ENCODE measurements at regions not wholly inside any gene's neighbourhood (a gene's known extent, or its start where the extent isn't known, plus 50 kb on each side); places are given as distances from the start of the nearest gene placed in this dataset.
"Not testable (repeated sequence)": the region's sequence is repeated elsewhere in the genome, so short reads cannot be mapped to it uniquely, and the experiment has no call there.

DNA sequence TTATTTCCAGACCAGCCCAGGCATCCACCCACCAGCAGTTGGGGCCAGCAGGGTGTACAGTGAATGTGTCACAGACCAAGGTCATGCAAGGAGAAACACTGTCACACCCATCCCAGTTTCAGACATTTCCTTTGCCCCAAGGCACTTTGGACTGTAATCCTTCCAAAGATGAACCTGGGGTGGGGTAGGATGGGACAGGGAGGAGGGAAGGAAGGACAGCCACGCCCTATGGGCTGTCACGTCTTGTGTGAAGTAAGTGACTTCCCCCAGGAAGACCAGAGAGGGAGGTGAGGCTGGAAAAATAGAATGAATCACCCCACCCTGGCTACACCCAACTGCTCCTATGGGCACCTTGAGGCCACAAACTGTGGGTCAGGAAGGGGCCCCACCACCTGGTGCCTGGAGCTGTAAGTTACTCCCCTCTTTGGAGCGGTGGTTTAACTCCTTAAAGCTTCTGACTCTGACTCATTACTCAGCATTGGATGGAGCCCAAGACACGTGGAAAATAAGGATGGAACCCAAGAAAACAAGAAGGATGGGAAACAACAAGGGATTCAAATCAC is 349.9 kb upstream of the KLF3 start:
- DNase-seq, result no peak

DNA sequence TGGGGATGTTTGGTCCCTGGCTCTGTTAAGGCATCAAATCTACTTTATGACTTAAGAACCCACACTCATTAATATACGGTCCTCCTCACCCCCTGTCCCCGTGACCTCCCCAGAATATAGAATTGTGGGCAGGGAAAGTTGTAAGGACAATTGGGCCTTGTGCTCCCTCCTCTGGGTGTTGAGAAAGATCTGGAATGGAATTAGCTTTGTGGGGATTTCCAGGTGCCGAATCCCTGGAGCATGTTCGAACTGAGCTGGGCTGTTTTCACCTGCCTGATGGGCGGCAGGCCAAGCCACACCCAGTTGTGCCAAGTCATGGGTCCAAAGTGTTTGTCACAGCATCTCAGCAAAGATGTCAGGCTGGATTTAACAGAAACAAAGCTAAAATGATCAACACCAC is 349.3 kb upstream of the KLF3 start:
- DNase-seq, result no peak

DNA sequence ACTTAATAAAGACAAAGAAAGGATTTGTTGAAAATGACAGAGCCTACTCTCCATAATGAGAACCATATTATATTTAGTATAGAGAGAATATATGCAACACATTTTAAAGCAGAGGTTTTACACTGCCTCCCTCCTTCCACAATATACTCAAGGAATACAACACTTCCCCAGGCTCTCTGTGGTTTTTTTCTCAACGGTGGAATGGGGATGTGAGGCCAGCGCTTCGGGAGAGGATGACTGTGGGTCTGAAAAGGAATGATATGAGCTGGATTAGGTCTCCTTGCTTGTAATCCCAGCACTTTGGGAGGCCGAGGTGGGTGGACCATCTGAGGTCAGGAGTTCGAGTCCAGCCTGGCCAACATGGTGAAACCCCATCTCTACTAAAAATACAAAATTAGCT is 348.7 kb upstream of the KLF3 start:
- no peak for DNase-seq

DNA sequence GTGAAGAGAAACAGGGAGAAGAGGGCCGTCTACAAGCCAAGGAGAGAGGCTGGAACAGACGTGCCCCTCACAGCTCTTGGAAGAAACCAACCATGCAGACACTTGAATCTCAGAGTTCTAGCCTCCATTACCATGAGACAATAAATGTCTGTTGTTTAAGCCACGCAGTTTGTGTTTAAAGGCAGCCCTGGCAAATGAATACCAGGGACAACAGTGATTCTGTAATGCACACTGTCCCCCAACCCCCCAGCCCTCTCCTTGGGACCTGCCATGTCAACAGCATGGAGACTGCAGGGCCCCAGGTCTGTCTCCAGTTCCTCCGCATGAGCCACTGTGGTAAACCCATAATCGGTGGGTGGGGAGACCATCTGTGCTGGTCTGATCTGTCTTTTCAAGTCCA is 348.0 kb upstream of the KLF3 start:
- no peak for DNase-seq

DNA sequence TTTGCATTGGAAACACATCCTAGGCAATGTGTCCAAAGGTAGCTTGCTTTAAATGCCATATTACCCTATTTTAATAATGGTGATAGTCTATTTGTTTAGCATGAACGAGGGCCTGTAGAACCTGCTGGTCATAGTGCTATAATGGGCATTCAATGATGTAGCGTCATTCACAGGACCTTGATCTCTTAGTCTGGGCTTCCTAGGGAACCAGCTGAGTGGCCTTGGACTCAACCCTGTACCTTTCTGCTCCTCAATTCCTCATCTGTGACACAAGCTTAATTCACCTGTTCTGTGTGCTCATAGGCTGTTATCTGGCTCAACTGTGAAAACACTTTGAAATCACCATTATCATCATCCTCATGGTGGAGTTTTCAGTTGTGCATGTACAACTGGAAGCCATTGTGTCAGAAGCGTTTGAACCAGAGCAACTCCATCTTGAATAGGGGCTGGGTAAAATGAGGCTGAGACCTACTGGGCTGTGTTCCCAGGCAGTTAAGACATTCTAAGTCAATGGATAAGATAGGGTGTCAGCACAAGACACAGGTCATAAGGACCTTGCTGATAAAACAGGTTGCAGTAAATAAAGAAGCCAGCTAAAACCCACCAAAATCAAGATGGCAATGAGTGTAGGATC is 346.8 kb upstream of the KLF3 start:
- DNase-seq, result no peak

DNA sequence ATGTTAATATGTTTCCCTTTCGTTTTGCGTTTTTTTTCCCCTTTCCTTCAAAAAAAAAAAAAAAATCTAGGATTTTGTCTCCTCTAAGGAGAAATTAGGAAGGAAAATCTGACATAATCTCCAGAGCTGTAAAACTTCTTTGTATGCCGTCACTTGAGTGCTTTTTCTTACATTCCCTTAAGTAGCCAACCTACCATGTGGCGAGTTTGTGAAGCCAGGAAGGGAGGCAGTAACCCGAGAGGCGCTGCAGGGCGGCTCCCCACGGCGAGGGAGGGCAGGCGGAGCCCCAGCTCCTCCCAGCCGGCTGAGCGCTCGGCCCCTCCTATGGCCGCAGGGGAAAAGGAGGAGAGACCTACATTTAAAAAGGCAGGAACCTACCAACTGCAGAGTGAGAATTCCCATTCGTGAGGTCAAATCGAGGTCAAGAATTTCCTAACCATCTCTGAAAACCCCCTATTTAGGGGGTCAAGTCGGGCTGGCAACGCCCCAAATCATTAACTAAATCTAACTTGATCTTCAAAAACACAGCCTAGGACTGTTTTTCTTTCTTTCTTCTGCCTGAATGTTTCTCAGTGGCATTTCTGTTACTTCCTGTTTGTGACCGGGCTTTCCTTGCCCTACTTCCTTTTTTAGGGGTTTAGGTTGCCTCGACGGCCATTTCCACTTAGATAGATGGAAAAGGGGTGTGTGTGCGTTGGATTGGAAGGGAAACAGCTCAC is 345.1 kb upstream of the KLF3 start:
- peak; percentile 82 for DNase-seq

DNA sequence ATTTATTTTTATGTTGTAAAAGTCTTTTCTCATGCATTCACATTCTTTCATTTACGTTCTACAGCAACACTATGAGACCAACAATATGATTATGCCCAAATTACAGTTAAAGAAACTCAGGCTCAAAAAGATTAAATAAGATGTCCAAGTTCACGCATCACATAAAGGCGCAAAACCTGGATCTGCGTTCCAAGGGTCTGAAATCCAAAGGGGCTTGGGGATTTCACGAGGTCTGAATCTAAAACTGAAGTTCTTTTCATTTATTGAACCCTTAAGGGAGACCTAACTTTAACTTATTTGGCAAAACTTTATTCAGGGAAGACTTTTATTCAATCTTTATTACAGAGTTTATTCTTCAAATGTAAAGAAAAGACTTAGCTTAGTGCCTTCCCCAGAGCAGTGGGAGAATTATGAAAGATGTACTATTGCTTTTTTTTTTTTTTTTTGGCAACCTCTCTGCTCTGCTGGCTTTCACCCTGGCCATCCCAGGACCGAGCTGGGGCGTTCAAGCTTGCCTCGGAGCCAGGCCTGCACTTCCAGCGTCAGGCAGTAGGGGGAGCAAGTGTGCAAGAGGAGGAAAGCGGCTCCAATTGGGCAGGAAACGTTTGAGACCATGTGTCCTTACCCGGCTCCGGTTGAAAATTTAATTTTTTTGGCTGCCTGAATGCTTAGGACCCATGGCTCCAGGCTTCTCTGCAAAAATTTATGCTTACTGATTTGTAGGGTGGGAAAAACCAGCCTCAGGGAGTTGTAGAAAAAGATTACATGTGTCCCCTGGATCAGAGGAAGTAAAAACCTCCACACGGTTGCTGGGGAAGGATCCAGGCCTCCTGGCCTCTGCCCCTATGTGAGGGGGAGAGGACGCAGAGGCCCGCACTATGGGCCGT is 344.3 kb upstream of the KLF3 start:
- DNase-seq, result peak; percentile 92

DNA sequence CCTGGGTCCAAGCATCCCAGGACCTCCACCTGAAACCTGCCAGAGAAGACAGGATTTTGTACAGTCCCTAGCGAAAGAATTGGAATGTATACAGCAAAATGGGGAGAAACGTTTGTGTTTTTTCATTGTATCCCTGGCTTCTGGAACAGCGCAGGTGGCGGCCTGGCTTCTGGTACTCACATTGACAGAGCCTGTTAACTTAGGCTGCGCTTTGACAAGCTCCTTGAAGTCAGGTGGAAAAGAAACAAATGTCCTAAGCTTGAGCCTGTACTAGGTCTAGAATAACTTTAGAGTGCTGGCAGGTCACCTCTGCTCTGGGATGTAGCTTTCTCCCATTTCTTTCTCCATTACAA is 343.7 kb upstream of the KLF3 start:
- DNase-seq, result no peak

DNA sequence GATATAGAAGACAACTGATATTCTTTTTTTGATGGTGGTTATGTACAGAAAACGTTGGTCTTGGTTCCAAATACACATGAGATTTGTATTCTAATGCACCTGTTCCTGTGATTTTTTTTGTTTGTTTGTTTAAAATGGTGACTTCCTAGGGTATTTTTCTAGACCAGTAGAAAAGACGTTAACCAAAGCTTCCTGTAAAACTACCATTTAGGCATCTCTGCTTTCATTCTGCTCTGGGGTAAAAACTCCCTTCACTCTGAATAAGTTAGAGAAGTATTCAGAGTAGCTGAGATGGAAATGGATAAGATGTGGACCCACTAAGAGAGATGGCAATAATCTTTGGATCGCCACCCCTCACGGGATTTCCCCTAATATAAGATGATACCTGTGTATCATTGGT is 343.2 kb upstream of the KLF3 start:
- no peak for DNase-seq

DNA sequence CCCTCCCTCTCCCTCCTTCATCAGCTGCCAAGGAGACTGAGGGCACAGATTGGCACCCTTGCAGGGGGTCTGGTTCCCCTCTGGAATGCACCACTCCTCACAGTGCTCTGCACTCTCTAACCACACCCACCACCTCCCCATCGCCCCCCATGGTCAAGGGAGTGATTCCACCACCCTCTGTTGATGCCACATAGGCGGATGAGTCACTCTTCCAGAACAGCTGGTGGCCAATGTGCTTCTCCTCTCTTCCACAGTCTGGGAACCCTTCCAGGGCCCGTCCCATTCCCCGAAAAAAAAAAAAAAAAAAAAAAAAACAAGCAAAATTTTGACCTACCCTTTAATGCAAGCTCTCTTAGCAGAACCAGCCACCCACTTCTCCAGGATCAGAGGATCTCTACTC is 341.3 kb upstream of the KLF3 start:
- DNase-seq, result no peak

DNA sequence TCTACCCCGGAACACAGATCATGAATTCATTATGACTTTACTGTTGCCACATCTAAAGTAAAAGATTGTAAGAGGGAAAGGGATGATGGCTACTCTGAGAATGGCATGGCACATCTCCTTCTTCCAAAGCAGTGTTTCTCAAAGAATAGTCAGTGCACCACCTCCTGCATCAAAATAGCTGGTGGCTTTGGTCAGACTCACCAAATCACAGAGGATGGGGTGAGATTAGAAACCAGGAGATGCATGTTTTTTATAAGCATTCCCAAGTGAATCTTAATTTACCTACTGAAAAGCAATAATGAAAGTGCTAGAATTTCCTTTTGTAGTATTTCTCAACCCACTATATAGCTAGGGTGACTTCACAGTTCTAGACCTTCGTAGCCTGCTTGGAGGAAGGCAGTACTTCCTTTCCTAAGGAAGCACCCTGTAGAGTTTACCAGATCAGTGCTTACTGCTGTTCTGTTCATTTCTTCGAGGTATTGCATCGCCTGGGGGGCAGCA is 340.8 kb upstream of the KLF3 start:
- no peak for DNase-seq

DNA sequence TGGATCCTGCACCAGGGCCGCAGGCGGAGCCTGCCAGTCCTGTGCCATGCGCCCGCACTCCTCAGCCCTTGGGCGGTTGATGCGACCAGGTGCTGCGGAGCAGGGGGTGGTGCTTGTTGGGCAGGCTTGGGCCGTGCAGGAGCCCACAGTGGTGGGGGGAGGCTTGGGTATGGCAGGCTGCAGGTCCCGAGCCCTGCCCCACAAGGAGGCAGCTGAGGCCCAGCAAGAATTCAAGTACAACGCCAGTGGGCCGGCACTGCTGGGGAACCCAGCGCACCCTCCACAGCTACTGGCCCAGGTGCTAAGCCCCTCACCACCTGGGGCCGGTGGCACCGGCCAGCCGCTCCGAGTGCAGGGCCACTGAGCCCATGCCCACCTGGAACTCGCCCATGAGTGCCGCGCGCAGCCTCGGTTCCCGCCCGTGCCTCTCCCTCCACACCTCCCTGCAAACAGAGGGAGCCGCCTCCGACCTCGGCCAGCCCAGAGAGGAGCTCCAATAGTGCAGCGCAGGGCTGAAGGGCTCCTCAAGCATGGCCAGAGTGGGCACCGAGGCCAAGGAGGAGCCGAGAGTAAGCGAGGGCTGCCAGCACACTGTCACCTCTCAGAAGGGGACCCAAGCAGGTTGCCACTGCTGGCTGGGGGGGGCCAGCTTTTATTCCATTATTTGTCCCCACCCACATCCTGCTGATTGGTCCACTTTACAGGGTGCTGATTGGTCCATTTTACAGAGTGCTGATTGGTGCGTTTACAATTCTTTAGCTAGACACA is 339.0 kb upstream of the KLF3 start:
- DNase-seq, result no peak

DNA sequence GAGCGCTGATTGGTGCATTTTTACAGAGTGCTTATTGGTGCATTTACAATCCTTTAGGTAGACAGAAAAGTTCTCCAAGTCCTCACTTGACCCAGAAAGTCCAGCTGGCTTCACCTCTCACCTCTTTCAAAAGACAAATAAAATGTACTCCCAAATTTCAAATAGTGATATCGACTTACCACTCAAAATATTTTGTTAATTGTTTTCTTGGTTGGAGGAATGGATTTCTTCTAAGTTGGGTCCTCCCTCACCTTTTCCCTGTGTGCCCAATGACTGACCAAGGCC is 338.4 kb upstream of the KLF3 start:
- DNase-seq, result no peak

DNA sequence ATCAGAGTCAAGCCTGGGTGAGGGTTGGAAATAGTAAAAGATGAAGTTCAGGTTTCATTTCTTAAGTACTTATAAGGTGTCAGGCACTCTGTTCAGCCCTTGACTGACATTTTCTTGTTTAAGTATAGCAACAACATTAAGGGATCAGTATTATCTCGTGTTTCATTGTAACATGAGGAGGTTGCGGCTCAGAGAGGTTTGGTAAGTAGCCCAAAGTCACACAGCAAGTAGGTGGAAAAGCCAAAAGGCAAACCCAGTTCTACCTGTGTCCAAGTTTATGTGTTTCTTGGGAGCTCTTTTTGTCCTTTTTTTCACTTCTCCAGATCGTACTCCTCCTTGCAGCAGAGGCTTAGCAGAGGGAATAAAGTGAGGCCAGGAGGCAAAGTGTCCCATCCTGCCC is 337.5 kb upstream of the KLF3 start:
- DNase-seq, result no peak

DNA sequence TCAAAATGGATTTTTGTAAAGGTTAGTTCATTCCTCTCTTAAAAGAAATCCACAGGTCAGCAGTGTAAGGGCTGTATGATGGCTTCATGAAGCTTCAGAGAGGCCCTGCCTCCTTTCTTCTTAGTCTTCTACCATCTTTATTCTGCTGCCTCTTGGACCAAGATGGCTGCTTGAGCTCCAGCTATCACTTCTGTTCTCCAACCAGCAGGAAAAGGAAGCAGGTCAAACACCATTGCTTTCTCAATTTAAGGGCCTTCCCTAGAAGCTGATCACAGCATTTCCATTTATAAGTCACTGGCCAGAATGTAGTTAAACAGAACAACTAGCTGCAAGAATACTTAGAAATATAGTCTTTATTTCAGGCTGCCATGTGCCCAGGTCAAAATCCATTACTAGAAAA is 336.8 kb upstream of the KLF3 start:
- no peak for DNase-seq

DNA sequence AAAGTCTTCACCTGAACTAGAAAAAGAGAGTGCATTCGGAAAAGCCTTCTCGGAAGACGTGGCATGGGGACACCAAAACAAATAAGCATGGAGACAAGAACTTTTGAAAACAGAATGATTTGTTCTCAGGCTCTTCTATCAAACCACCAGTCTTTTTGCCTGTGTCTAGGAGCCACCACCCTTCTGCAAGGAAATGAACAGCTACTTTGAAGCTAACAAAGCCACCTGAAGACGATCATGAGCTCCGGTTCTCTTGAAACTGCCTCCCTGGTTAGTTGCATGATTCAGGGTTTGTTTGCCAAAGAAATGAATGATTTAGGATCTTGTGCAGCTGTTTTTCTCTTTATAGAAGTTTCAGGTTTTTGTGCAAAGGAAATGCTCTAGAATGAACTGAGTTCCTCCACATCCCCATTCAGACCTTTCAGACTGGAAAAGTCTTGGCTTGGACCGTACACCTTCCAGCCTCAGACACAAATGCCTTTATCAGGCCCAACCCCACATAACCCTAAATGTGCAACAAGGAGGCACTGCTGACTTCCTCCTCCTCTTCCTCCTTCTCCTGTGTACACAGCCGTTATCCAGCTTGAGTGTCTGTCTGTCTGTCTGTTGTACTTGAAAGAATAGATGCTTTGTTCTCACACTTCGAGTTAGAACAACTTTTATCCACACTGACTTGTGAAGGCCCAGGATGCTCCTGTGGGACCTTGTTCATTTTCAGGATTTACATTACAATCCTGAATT is 334.8 kb upstream of the KLF3 start:
- DNase-seq, result no peak

DNA sequence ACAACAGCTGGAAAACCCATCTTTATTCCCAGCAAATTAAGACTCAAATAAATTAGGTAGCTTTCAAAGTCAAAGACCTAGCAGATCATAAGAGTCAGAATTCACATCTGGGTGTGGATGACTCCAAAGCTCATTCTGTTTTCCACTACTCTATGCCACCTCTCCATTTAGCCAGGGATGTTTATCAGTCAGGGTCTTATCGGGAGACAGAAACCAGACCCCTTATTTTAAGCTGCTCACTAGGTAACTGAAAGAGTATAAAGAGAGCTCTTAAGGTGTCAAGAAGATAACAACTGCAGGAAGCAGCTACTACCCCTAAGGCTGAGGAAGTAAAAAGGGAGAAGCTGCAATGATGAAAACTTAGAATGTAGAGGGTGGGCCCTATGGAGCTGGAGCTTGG is 333.7 kb upstream of the KLF3 start:
- DNase-seq, result no peak

DNA sequence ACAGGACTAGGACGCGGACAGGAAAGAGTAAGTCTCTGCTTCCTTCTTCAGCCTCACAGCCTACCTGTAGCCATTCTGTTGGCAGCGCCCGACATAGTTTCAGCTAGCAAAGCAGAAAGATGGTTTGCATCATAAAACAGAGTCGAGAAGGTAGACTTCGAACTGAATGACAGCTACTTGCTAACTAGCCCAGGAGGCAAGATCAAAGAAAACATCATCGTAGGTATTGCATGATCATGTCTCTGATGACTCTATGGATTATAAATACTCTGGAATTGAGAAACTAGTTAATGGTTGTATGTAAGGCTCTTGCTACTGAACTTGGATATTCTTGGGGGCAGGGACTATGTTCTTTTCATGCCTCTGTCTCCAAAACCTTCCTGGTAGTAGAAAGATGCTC is 333.1 kb upstream of the KLF3 start:
- DNase-seq, result no peak

DNA sequence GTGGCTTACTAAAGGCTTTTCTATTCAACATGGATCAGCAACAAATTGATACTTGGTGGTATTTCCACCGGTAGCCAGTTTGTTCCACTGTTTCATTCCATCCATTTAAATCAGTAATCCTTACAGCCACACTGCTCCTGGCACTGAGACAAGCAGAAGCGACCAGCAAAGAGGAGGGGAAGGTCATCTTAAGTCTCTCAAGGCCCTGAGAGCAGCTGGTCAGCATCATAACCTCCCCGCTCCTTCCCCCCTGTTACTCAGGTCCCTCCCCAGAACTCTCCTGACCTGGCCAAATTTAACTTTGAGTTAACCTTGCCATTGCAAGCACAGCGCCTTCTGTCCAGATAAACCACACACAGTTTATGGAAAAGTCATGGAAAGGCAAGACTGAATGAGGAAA is 331.3 kb upstream of the KLF3 start:
- no peak for DNase-seq

DNA sequence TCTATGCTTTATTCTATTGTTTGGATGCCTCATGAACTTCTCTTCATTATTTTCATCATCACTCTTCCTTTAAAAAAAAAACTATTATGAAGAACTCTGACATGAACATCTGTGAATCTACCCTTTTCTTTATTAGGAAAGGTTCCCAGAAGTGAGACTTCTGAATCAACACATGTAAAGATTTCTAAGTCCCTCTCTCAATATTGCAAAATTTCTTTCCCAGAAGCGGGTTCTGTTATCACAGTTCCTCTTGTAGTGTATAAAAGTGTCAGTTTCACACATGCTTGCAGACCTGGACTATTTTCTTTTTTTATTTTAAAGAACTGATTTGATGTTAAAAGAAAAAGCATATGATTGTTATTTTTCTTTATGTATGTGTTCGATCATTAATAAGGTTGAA is 330.8 kb upstream of the KLF3 start:
- no peak for DNase-seq

DNA sequence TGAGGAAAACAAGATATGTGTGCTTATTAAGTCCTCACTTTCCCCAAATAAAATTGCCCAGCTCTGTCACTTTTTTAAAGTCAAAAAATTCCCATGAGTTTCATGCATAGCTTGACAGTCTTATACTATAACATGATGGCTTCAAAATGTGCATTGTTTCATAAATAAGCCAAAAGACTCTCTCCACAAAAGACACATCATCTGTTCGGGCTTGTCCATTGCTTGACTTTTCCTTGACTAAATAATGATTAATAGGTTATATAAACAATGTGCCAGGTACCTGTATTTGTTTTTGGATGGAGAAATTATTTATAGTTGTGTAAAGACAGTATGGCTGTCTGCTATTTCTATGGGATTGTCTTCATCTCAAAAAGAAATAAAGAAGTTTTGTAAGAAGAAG is 329.2 kb upstream of the KLF3 start:
- no peak for DNase-seq

DNA sequence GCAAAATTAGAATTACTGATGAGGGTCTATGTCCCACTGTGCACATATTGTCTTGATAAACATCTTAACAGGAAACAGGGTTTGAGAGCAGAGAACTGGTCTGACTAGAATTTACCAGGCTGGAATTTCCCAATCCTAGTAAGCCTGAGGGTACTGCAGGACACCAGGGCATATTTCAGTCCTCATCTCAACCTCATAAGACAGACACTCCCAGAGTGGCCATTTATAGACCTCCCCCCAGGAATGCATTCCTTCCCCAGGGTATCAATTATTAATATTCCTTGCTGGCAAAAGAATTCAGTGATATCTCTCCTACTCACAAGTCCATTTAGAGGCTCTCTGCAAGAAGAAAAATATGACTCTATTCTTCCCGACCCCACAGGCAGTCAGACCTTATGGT is 325.1 kb upstream of the KLF3 start:
- not testable (repeated sequence) for DNase-seq
